NCI-H748 treated with DMSO at 0.1 percent for 48 hours (cell line): ENCODE measurements at regions not wholly inside any gene's neighbourhood (a gene's known extent, or its start where the extent isn't known, plus 50 kb on each side); places are given as distances from the start of the nearest gene placed in this dataset.

Experiments
- DNase-seq: peaks from one replicate; lab custom pipeline; 2025; lab: John Stamatoyannopoulos, UW

DNA sequence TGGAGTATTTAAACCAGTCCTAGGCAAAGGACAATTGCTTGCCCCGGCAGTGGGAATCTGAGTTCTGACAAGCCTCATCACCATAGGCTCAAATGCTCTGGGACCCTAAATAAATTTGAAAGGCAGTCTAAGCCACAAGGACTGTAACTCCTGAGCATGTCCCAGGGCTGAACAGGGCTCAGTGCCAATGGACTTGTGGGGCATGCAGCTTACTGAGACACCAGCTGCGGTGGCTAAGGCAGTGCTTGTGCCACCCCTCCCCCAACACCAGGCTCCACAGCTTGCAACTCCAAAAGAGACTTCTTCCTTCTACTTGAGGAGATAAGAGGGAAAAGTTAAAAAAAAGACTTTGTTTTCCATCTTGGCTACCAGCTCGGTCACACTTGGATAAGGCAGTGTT, 289.7 kb upstream of the DCBLD2 start:
- no peak for DNase-seq

DNA sequence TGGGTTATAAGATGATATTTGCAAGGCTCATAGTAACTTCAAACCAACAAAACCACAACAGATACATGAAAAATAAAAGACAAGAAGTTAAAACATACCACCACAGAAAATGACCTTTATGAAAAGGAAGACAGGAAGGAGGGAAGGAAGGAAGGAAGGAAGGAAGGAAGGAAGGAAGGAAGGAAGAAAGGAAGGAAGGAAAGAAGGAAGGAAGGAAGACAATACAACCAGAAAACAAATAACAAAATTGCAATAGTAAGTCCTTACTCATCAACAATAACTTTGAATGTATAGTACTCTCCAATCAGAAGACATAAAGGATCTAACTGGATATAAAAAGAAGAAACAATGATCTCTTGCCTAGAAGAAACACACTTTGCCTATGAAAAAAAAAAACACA, 287.4 kb upstream of the DCBLD2 start:
- no peak for DNase-seq

DNA sequence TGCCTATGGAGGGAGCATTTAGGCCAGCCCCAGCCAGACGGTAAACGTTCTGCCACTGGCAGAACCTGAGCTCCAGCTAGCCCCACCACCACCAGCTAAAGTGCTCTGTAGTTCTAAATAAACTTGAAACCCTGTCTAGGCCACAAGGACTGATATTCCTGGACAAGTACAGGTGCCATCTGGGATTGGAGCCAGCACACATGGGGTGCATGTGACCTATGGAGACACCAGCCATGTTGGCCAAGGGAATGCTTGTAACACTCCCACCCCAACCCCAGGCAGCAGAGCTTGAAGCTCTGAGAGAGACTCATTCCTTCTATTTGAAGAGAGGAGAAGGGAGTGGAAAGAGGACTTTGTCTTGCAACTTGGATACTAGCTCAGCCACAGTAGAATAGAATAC, 284.5 kb upstream of the DCBLD2 start:
- no peak for DNase-seq

DNA sequence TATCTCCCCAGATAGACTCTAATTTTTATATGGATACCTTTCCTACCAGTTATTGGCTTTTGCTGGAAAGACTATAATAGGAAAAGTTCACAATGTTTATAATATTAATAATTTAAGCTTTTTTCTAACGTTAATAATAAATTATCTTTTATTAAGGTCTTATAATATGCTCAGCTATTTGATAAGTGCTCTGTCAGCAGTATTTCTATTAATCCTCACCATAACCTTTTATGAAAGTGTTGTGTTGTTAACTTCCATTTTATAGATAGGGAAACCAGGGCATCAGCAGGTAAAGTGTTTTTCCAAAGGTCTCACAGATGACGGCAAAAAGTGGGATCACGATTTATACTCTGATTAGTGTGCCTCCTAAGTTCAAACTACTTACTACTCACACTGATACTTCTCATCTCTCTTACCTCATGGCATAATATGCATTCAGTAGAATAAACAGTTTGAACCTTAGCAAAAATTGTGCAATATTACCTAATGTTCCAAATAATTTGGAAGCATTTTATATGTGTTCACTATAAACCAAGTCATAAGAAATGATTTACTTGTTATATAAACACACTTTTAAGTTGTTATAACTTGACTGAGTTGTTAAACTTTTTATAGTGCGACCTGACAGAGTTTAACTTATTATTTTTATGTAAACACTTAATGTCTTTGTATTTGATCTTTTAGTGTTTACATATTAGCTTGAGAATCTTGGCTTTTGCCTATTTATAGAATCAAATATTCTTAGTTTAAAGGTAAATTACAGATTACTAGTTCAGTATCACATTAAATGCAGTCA, 274.9 kb upstream of the DCBLD2 start:
- no peak for DNase-seq

DNA sequence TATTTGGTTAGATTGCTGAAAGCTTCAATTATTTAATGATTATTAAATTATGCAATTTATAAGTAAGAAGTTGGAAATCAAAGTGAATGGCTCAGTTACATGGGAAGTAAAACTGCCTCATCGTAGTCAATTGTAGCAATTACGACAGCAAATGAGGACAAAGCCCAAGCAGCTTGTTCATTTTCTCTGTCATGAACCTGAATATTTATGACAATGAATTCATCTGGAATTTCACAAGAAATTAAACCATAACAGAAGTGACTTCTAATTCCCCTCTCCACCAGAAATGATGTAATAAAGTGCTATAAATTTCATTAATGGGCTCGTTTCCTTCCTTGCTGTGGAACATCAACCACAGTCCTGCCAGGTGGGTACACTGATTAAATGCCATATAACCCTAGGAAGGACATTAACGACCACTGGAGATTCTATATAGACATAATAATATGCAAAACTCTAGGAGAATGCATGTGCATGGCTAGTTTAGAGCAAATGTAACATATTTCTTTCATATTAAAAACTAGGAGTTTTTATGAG, 273.8 kb upstream of the DCBLD2 start:
- DNase-seq, result no peak

DNA sequence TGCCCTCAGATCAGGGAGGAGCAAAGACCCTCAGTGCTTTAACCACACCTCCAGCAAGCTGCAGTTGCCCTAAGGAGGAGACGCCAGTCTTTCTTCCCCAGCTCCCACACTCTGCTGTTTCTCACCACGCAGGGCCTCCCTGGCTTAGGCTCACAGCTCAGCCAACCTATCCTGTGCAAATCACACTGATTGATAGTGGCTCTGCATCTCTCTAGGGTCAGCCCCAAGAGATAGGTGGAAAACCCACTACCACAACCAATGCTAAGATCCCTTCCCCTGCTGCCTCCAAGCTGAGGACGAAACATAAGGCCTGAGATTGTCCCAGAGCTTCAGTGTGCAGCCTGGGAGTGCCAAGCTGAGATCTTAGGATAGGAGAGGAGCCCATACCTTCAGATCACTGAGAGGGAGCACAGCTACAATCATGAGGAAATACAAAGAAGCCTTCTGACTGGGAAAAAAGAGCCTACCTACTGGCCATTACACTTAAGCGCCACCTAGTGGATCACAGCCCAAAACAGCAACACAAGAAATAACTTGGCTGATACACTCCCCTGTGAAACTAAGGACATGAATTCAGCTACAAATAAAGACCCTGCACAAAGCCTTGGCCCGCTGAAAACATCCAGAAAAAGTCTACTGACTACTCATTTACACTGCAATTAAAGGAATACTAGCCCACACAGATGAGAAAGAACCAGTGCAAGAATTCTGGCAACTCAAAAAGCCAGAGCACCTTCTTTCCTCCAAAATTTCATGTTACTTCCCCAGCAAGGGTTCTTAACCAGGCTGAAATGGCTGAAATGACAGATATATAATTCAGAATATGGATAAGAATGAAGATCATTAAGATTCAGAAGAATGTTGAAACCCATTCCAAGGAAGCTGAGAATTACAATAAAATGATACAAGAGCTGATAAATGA, 271.5 kb upstream of the DCBLD2 start:
- DNase-seq, result peak; percentile 3

DNA sequence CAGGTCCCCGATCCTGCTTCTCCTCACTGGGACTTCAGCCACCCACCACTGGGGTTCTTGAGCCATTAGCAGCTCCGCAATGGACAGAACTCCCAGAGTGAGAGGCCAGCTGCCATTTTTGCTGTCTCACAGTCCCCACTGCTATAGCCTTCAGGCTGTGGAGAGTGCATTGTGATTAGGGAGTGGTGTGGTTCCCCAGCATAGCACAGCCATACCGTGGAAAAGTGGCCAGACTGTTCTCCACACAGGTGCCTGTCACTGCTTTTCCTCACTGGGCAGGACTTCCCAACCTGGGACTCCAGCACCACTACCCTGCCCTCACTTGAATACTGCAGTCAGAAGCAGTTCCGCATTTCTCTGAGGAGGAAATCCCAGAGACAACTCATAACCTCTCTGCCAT, 270.3 kb upstream of the DCBLD2 start:
- DNase-seq, result no peak

DNA sequence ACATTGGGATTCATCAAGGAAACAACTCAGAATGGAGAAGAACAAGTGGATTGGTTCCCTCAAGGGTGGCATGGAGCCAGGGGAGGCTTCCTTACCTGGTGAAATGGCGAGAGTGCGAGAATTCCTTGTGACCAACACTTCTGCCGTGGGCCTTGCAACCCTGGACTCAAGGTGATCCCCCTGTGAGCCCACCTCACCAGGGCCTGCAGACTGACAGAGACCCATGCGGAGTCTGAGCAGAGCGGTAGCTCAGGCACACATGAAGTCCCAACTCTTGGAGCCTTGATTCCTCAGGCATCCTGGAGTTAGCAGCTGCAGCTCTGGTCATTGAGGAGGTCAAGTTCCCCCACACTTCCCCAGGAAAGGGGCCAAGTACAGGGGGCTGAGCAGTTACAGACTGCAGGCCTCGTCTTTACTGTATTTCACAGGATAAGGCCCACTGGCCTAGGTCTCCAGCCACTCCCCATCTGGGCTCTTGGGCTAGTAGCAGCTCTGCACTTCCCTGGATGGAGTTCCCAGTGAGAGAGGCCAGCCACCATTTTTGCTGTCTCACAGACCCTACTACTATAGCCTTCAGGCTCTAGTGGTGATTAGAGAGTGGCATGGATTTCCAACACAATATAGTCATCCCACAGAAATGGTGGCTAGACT, 269.5 kb upstream of the DCBLD2 start:
- DNase-seq, result no peak

DNA sequence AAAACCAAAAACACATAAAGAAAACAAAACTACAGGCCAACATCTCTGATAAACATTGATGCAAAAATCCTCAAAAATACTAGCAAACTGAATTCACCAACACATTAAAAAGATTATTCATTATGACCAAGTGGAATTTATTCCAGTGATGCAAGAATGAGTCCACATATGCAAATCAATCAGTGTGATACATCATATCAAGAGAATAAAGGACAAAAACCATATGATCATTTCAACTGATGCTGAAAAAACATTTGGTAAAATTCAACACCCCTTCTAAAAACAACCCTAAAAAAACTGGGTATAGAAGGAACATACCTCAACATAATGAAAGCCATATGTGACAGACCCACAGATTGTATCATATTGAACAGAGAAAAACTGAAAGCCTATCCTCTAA, 265.6 kb upstream of the DCBLD2 start:
- no peak for DNase-seq

DNA sequence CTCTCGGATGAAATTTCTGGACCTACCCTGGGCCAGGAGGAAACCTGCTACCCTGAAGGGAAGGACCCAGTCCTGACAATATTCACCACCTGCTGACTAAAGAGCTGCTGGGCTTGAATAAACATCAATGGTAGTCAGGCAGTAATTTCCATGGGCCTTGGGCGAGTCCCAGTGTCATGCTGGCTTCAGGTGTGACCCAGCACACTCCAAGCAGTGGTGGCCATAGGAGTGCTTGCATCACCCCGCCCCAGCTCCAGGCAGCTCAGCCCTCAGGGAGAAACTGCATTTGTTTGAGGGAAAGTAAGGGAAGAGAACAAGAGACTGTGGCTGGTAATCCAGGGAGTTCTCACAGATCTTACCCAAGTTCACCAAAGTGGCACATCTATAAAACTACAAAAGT, 261.8 kb upstream of the DCBLD2 start:
- no peak for DNase-seq

DNA sequence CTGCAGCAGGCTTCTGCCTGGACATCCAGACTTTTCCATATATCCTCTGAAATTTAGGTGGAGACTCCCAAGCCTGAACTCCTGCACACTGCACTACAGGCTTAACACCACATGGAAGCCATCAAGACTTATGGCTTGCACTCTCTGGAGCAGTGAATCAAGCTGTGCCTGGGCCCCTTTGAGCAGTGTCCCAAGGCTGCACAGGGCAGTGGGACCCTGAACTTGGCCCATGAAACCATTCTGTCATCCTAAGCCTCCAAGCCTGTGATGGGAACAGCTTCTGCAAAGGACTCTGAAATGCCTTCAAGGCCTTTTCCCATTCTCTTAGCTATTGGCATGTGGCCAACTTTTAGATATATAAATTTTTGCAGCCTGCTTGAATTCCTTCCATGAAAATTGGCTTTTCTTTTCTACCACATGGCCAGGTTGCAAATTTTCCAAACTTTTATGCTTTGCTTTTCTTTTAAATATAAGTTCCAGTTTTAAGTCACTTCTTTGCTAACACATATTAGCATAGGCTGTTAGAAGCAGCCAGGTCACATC, 257.8 kb upstream of the DCBLD2 start:
- DNase-seq, result no peak

DNA sequence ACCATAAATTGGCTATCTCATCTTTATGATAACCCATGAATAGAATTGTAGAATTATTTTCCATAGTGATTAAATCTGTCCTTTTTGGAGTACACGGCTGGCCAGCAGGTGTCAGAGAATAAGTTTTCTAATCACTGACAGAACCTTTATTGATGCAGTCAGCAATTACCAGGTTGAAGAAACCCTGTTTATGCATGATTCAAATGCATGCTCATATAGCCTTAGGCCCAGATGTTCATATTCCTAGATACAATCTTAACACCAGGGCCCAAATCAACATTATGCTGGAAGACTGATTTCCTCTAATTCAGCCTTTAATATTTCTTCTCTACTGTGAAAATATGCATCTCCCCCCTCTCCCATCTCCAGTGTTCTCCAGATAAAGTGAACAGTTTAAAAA, 243.5 kb upstream of the DCBLD2 start:
- no peak for DNase-seq

DNA sequence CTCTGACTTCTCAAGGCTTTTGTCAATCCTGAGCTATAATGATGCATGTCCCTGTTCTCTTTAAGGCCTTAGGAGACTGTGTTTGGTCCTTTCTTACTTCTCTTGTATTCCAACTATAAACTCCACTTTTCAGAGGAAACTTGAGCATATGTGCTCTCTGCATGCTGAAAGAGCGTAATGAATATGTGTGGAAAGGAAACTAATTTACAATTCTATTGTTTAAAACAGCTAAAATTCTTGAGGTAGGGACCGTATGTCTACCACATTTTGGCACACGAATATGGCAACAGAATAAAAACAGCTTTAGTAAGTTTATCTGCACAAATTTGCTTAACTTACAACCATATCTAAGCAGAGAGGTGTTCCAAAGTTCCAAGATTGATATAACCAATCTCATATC, 242.0 kb upstream of the DCBLD2 start:
- no peak for DNase-seq

DNA sequence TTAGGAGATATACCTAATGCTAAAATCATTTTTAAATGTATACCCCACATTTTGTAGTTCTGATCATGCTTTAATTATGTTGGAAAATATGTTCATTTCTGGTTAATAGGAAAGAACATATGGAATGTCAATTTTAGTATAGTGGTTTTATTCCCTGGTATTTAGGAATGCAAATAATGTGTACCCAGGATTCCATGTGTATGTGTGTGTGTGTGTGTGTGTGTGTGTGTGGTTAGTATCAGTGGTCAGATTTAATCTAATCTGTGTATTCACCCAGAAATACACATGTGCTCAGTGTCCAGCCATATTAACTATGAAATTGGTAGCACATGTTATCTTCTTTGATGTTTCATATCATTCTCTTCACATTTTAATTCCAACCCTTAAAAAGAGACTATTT, 233.5 kb upstream of the DCBLD2 start:
- no peak for DNase-seq

DNA sequence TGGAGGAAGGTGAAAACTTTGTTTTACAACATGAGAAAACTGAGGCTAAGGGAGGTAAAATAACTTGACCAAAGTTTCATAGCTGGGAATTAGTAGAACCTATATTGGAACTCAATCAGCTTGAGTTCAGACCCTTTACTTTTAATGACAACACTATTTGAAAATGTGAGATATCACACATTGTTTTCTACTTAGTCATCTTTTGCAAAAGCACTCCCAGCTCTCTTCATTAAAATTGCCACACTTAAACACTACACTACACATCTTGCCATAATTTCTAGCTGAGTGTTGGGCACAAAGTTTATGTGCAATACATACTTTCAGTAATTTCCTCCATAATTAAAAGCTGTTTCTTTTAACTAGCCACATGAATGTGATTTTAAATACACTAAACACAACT, 230.4 kb upstream of the DCBLD2 start:
- DNase-seq, result no peak

DNA sequence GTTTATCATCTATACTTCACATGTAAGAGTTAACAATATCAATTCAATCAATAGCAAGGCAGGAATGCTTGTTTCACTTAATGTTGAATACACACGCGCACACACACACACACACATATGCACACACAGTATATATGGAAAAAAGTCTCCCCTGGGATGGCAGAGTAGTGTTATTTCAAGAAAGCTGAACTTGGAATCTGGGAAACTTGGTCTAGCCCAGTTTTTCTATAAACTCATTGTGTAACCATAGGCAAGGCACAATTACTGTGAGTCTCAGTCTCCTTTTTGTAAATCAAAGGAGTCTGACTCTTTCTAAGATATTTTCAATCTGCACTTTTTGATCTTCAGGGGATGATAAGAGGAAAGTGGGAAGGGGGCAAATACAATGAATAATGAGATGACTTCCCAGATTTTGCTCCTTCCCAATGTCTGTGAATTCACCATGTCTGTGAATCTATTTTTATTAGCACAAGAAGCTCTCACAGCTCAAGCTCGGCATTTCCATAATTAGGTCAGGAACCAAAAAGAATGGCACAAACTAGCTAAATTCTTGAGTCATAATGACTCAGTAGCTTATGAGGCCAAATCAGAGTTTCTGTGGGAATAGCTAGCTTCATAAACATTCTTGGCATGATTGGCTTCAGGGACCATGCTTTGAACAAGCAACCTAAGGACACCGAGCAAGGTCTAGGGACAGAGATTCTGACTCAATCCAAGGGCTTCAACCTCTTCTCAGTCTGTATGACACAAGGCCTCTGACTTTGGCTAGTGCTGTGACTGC, 227.4 kb upstream of the DCBLD2 start:
- no peak for DNase-seq

DNA sequence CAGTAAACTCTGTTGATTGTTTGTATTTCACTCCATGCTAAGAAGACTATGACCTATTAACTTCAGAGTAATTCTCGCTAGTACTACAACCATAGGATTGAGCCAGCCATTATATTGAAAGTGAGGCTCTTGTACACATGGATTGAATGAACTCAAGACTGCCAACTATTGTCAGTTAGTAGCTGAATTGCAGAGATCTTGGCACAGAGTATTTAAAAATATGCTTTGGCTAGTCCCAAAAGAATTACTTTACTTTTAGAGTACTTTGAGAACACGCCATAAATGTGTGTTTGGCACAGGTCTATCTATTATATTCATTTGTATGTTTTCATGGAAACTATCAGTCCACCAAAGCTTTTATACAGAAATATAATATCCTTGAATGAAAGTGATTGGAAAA, 226.7 kb upstream of the DCBLD2 start:
- DNase-seq, result no peak

DNA sequence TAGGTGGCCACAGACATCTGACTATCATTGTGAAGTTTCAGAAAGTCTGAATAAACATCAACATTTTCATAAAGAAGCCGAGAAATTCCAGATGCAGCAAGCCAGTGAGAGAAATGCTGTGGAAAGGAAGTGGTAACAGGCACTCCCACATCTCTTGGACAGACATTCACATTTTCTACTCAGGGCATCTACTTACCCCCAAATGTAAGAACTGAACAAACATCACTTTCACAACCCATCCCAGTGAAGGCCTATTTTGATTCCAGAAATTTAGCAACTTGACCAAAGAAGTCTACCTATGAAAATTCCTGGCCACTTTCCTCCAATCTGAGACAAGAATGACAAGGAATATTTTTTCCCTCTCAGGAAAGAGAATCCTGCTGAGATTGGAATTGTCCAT, 224.8 kb upstream of the DCBLD2 start:
- no peak for DNase-seq

DNA sequence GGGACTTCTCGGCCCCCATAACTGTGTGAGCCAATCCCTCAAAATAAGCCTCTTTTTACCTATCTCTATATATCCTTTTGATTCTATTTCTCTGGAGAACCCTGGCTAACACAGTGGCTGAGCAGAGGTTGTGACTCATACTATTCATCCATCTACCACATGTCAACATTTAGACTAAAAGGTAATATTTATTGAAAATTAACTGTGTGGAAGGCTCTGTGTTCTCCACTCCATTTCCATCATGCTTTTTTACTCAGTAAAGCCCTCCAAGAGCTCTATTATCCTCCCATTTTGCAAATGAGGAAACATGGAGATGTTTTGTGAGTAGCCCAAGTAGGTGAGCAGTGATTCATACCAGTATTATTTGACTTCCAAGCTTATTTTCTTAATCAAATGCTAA, 217.9 kb upstream of the DCBLD2 start:
- no peak for DNase-seq

DNA sequence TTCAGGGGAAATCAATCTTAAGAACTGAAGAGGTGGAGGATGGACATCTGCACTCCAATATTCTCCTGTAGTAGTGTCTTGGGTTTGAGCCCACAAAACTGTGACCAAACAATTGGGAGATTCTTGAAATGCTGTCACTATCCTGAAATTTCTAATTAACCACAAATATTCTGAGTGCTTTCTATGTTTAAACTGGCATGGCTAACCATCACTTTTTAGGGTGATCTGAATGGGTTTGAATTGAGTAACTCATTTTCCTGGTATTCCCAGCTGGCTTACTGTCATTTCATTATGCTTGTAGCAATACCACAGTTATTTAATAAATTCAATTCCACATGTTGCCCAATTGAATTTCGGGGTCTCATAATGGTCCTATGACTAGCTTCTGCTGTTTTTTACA, 216.9 kb upstream of the DCBLD2 start:
- no peak for DNase-seq

DNA sequence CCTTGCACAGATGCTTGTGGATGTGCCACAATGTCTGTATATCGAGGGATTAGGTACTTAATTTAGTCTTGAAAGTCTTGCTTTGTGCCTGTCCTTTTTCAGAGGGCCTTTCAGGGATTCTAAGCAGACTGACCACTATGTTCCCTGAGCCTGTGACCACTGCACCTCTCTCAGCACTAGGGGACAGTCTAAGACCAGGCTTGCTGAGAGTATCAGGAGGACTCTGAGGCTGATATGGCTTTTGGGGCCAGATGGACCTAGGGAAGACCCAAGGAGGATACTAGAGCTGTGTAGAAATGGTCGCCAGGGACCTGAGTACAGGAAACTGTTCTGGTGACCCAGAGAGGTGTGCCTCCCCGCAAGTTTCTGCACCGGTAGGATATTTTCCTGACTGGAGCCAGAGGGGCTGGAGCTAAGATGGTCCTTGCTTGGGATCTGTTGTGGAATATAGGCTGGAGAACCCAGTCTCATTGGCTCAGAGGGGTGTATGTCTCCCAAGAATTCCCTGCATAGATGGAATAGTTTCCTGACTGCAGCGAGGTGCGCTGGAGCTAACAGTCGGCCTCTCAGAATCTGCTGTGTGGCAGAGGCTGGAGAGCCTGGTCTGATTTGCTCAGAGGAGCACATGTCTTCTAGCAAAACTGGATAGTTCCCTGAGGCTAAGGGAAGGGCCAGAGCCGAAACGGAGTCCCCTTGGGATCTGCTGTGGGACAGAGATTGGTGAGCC, 213.2 kb upstream of the DCBLD2 start:
- DNase-seq, result no peak
